ENCODE measurements at regions not wholly inside any gene's neighbourhood (a gene's known extent, or its start where the extent isn't known, plus 50 kb on each side); places are given as distances from the start of the nearest gene placed in this dataset.

DNA sequence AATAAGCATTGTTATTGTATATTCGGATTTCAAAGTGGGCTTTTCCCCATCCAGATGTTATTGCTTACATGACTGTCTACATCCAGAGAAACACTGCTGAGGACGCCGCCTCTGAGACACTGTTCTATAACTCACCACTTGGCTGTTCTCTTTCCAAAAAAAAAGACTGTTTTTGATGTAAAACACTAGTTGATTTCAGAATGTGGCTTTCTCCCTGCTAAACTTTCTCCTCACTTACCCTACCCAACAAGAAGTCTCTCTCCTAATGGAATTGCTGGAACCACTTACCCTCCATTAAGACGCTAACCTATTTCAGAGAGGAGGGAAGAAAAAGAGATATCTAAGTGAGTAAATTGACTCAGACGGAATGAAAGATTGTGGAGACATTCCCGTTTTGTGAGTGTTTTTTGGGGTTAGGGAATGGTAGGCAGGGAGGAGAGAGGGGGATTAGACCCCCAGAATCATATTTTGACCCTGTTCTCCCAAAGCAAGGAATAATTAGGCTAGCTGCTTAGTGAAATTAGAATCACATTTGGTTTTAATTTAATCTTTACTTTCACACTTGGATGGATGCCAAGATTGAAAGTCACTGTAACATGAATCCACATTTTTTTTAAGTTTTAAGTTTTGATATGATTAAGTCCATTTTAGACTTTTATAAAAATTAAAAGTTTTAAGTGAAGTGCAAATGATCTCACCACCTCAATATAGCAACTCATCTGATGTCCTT lies 174.9 kb downstream of the CHIC2 start:
- TF ChIP-seq, protein P1, sequence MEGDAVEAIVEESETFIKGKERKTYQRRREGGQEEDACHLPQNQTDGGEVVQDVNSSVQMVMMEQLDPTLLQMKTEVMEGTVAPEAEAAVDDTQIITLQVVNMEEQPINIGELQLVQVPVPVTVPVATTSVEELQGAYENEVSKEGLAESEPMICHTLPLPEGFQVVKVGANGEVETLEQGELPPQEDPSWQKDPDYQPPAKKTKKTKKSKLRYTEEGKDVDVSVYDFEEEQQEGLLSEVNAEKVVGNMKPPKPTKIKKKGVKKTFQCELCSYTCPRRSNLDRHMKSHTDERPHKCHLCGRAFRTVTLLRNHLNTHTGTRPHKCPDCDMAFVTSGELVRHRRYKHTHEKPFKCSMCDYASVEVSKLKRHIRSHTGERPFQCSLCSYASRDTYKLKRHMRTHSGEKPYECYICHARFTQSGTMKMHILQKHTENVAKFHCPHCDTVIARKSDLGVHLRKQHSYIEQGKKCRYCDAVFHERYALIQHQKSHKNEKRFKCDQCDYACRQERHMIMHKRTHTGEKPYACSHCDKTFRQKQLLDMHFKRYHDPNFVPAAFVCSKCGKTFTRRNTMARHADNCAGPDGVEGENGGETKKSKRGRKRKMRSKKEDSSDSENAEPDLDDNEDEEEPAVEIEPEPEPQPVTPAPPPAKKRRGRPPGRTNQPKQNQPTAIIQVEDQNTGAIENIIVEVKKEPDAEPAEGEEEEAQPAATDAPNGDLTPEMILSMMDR (IDR thresholded peaks at IDR 0.05; ENCODE audit: insufficient read depth, low read depth, low read length) = no peak
- TF ChIP-seq EZH2 (IDR thresholded peaks at IDR 0.05; ENCODE audit: insufficient read depth, low read length) = no peak
